MM.1S (cell line): ENCODE measurements at regions not wholly inside any gene's neighbourhood (a gene's known extent, or its start where the extent isn't known, plus 50 kb on each side); places are given as distances from the start of the nearest gene placed in this dataset.

Source experiments
- DNase-seq: peaks from one replicate; pipeline ENCODE4 v3.0.0-alpha.2; 2015
- H2AFZ ChIP-seq: fragments of 300-600 bp; sonication (generic); 2 replicates; pipeline ENCODE4 v1.6.0; 2016; ENCODE audit warnings: antibody characterized with exemption, low read length
- H3F3A ChIP-seq: fragments of 300-600 bp; sonication (generic); 2 replicates; pipeline ENCODE4 v1.6.1; 2016; ENCODE audit warnings: mild to moderate bottlenecking, antibody characterized with exemption, low read length, moderate library complexity, mixed read lengths; ENCODE audit not compliant: insufficient read depth
- H3K27ac ChIP-seq: fragments of 300-600 bp; sonication (generic); 2 replicates; pipeline ENCODE4 v1.5.1; 2016; ENCODE audit warnings: mild to moderate bottlenecking, low read length
- H3K27me3 ChIP-seq: fragments of 300-600 bp; sonication (generic); replicated peaks from 2 replicates; pipeline ENCODE4 v1.6.0; 2016; ENCODE audit warnings: low read length; ENCODE audit not compliant: insufficient read depth
- H3K36me3 ChIP-seq: fragments of 300-600 bp; sonication (generic); replicated peaks from 2 replicates; pipeline ENCODE4 v1.6.1; 2016; ENCODE audit warnings: mild to moderate bottlenecking, low read length, mixed read lengths; ENCODE audit not compliant: insufficient read depth
- H3K4me1 ChIP-seq: fragments of 300-600 bp; sonication (generic); 2 replicates; pipeline ENCODE4 v1.6.1; 2016; ENCODE audit warnings: low read length, mixed read lengths
- H3K4me2 ChIP-seq: fragments of 300-600 bp; sonication (generic); 2 replicates; pipeline ENCODE4 v1.6.0; 2016; ENCODE audit warnings: low read depth, low read length
- H3K4me3 ChIP-seq: fragments of 300-600 bp; sonication (generic); 2 replicates; pipeline ENCODE4 v1.5.1; 2016; ENCODE audit warnings: low read length, mixed read lengths
- H3K79me2 ChIP-seq: fragments of 300-600 bp; sonication (generic); 2 replicates; pipeline ENCODE4 v1.6.1; 2016; ENCODE audit warnings: mixed run types, low read length, mixed read lengths
- H3K9ac ChIP-seq: fragments of 300-600 bp; sonication (generic); 2 replicates; pipeline ENCODE4 v1.6.1; 2016; ENCODE audit warnings: low read length, mixed read lengths
- H3K9me2 ChIP-seq: fragments of 300-600 bp; sonication (generic); replicated peaks from 2 replicates; pipeline ENCODE4 v1.6.1; 2016; ENCODE audit warnings: mild to moderate bottlenecking, low read length, mixed read lengths; ENCODE audit not compliant: insufficient read depth
- H3K9me3 ChIP-seq: fragments of 300-600 bp; sonication (generic); replicated peaks from 2 replicates; pipeline ENCODE4 v1.6.1; 2016; ENCODE audit warnings: mild to moderate bottlenecking, low read length, mixed read lengths; ENCODE audit not compliant: insufficient read depth
- H4K20me1 ChIP-seq: fragments of 300-600 bp; sonication (generic); 2 replicates; pipeline ENCODE4 v1.6.1; 2016; ENCODE audit warnings: mild to moderate bottlenecking, low read length, moderate library complexity, mixed read lengths; ENCODE audit not compliant: insufficient read depth
- CTCF ChIP-seq: fragments of 300-600 bp; sonication (generic); IDR thresholded peaks from 2 replicates; pipeline ENCODE4 v1.5.1; 2016; ENCODE audit warnings: antibody characterized with exemption, low read length, mixed read lengths
- EZH2 ChIP-seq: fragments of 300-600 bp; sonication (generic); optimal IDR thresholded peaks from 2 replicates; pipeline ENCODE3; 2017; ENCODE audit warnings: low read depth, mild to moderate bottlenecking, antibody characterized with exemption, low read length, mixed read lengths
- EZH2phosphoT487 ChIP-seq: fragments of 300-600 bp; sonication (generic); IDR thresholded peaks from 2 replicates; pipeline ENCODE4 v1.6.1; 2018; ENCODE audit warnings: antibody characterized with exemption, low read length

- no peak for DNase-seq
- Histone ChIP-seq H3K9me3 (no peaks in the 10 kb centered on the region), H3K4me2 (no peak overlapping the region), H3K36me3 (no peaks in the 10 kb centered on the region), H4K20me1 (no peaks in the 10 kb centered on the region), H3K4me1 (no peaks in the 10 kb centered on the region), H2AFZ (no peak overlapping the region), H3K27ac (no peak overlapping the region), H3K4me3 (no peak overlapping the region), H3K9ac (no peak overlapping the region), H3K9me2 (no peaks in the 10 kb centered on the region), H3K27me3 (no peaks in the 10 kb centered on the region), H3F3A (no peaks in the 10 kb centered on the region), H3K79me2 (no peaks in the 10 kb centered on the region)
- no peak for TF ChIP-seq CTCF
- no peak for TF ChIP-seq EZH2phosphoT487
- no peak for TF ChIP-seq EZH2
Measured at GRCh38 chr2:146821836-146822316, 1023.0 kb upstream of the ACVR2A start.

- Histone ChIP-seq H3K9ac (no peak overlapping the region), H3K4me1 (no peaks in the 10 kb centered on the region), H3K36me3 (no peaks in the 10 kb centered on the region), H3F3A (no peaks in the 10 kb centered on the region), H3K27me3 (no peaks in the 10 kb centered on the region), H3K27ac (no peak overlapping the region), H3K79me2 (no peaks in the 10 kb centered on the region), H2AFZ (no peak overlapping the region), H4K20me1 (no peaks in the 10 kb centered on the region), H3K4me3 (no peak overlapping the region), H3K9me3 (no peaks in the 10 kb centered on the region), H3K9me2 (no peaks in the 10 kb centered on the region), H3K4me2 (no peak overlapping the region)
- TF ChIP-seq CTCF, result no peak
- TF ChIP-seq EZH2, result no peak
- TF ChIP-seq EZH2phosphoT487, result no peak
- DNase-seq, result no peak
Measured at GRCh38 chr2:146820672-146821071, 1024.2 kb upstream of the ACVR2A start.

GRCh38 chr2:146818122-146818521, 1026.7 kb upstream of the ACVR2A start:
- Histone ChIP-seq H3K4me1 (no peaks in the 10 kb centered on the region), H3K4me3 (no peak overlapping the region), H3K27me3 (no peaks in the 10 kb centered on the region), H3K9me2 (no peaks in the 10 kb centered on the region), H3K27ac (no peak overlapping the region), H3K36me3 (no peaks in the 10 kb centered on the region), H4K20me1 (no peaks in the 10 kb centered on the region), H2AFZ (no peak overlapping the region), H3K79me2 (no peaks in the 10 kb centered on the region), H3K4me2 (no peak overlapping the region), H3F3A (no peaks in the 10 kb centered on the region), H3K9ac (no peak overlapping the region), H3K9me3 (no peaks in the 10 kb centered on the region)
- no peak for TF ChIP-seq EZH2phosphoT487
- no peak for TF ChIP-seq EZH2
- no peak for TF ChIP-seq CTCF
- DNase-seq, result no peak
